Central memory CD8-positive, alpha-beta T cell (primary cell): ENCODE measurements at regions not wholly inside any gene's neighbourhood (a gene's known extent, or its start where the extent isn't known, plus 50 kb on each side); places are given as distances from the start of the nearest gene placed in this dataset.

Experiments
- ATAC-seq: fragments of 150-1000 bp; cut with Tn5 transposase; replicated peaks from 2 replicates; pipeline ENCODE4 v1.10.0; 2022; ENCODE audit warnings: mild to moderate bottlenecking, moderate FRiP score, moderate number of reproducible peaks; ENCODE audit not compliant: poor library complexity, severe bottlenecking; ENCODE audit errors: extremely low read depth
- DNase-seq, 2 donors: peaks; one replicate each; pipeline ENCODE4 v3.0.0; 2021; ENCODE audit warnings: low spot score in 2 of 2
- H3K27ac Mint-ChIP-seq: one replicate; pipeline ENCODE4 v1.8.0; 2022; ENCODE audit warnings: low read depth, mild to moderate bottlenecking, moderate library complexity, mixed read lengths
- H3K27me3 Mint-ChIP-seq: one replicate; pipeline ENCODE4 v1.8.0; 2022; ENCODE audit warnings: mixed read lengths
- H3K36me3 Mint-ChIP-seq: one replicate; pipeline ENCODE4 v1.8.0; 2022; ENCODE audit warnings: mild to moderate bottlenecking, moderate library complexity, mixed read lengths; ENCODE audit not compliant: insufficient read depth
- H3K4me1 Mint-ChIP-seq: one replicate; pipeline ENCODE4 v1.8.0; 2022; ENCODE audit warnings: mixed read lengths
- H3K4me3 Mint-ChIP-seq: one replicate; pipeline ENCODE4 v1.8.0; 2022; ENCODE audit warnings: mild to moderate bottlenecking, moderate library complexity, mixed read lengths
- H3K9me3 Mint-ChIP-seq: one replicate; pipeline ENCODE4 v1.8.0; 2022; ENCODE audit warnings: mixed read lengths

DNA sequence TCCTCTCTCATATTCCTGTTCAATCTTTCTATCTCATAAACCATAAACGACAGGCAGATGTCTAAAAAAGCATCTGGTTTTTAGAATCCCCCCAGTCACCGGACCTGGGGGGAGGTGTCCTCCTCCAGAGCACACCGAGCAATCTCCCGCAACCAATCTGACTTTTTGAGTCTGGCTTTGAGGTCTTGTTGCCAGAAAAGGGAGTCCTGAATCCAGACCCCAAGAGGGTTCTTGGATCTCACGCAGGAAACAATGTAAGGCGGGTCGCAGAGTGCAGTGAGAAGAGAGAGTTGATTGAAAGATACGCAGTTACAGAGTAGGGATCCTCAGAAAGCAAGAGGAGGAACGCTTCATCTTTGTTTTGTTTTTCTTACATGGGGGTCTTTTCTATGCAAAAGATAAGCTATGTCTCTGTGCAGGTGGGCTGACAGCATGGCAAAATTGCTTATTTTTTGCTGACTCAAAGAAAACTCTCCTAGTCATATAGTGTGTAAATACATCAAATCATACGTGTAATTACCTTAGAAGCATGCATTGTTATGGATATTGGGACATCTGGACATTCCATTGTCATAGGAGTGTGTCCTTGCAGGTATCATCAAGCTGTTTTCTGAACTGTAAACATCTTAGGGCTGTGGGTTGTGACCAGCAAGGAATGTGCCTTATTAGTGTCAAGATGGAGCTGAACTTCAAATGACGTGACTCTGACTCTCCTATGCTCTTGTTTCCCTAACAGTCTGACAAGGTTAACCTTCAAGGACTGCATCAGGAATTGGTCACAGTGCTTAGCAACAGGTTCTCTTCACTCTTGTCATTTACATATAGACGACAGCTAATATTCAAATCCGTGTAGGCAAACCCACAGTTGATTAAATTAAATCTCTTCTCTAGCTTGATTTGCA, 159.3 kb upstream of the DAPK1 start:
- ATAC-seq (no peak), DNase-seq (no peak)
- H3K27ac Mint-ChIP-seq: no peak overlapping the region
- no peaks in the 10 kb centered on the region for H3K36me3 Mint-ChIP-seq
- H3K27me3 Mint-ChIP-seq: peaks cover 64% of the 10 kb centered on the region
- peaks cover 7% of the 10 kb centered on the region for H3K4me1 Mint-ChIP-seq
- no peak overlapping the region for H3K4me3 Mint-ChIP-seq
- no peaks in the 10 kb centered on the region for H3K9me3 Mint-ChIP-seq

- no peak overlapping the region for H3K4me3 Mint-ChIP-seq
- ATAC-seq: no peak
- H3K4me1 Mint-ChIP-seq: peaks cover 7% of the 10 kb centered on the region
- H3K27ac Mint-ChIP-seq: no peak overlapping the region
- peaks cover 73% of the 10 kb centered on the region for H3K27me3 Mint-ChIP-seq
- no peaks in the 10 kb centered on the region for H3K36me3 Mint-ChIP-seq
- no peak for DNase-seq
- no peaks in the 10 kb centered on the region for H3K9me3 Mint-ChIP-seq
Observed at GRCh38 chr9:87340391-87340790, 157.3 kb upstream of the DAPK1 start.

DNA sequence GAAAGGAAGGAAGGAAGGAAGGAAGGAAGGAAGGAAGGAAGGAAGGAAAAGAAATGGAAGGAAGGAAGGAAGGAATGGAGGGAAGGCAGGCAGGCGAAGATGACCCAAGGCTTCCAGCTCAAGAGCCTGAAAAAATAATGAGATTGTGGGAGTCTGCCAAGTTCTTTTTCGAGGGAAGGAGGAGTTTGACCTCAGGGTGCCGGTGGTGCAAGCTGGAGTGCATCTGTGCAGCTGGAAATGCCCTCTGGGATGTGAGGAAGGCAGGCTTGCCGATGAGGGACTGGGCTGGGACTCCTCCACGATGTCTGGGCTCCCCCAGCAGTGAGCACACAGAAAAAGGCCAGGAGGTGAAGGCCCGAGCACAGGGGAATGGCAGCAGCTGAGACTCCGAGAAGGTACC, 154.9 kb upstream of the DAPK1 start:
- no peak overlapping the region for H3K27ac Mint-ChIP-seq
- H3K4me1 Mint-ChIP-seq: no peaks in the 10 kb centered on the region
- H3K36me3 Mint-ChIP-seq: no peaks in the 10 kb centered on the region
- H3K27me3 Mint-ChIP-seq: peaks cover 72% of the 10 kb centered on the region
- no peak for ATAC-seq
- H3K9me3 Mint-ChIP-seq: no peaks in the 10 kb centered on the region
- no peak overlapping the region for H3K4me3 Mint-ChIP-seq
- DNase-seq: no peak

DNA sequence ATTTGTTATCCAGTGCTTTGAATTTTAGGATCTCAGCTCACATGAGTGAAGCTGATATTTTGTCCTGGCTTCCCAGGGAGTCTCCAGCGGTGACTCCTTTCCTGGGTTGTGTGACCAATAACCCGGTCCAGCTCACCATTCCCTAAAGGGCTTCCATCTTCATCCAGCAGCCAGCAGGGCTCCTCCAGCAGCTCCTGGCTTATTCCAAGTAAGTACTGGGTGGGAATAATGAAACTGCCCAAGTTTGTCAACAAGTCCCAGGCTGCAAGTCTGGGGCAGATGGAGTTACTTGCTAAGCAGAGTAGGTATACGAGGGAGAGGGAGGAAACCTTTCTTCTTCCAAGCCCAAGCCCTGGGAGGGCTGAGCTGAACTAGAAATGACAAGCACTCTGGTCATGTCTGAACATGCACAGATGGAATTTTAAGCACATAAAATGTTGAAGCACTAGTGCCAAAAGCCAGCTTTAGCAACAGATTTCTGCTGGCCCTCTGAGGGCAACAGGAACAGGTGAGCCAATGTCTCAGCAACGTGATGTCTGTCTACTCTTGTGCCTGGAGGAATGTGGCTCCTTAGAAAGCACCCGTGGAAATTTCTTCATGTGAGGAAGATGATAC, 153.7 kb upstream of the DAPK1 start:
- no peak overlapping the region for H3K27ac Mint-ChIP-seq
- no peak for ATAC-seq
- peaks cover 66% of the 10 kb centered on the region for H3K27me3 Mint-ChIP-seq

GRCh38 chr9:87346061-87346665, 151.5 kb upstream of the DAPK1 start:
- no peak overlapping the region for H3K27ac Mint-ChIP-seq
- H3K9me3 Mint-ChIP-seq: no peaks in the 10 kb centered on the region
- H3K4me1 Mint-ChIP-seq: no peaks in the 10 kb centered on the region
- no peak overlapping the region for H3K4me3 Mint-ChIP-seq
- H3K36me3 Mint-ChIP-seq: no peaks in the 10 kb centered on the region
- DNase-seq (no peak), ATAC-seq (no peak)
- H3K27me3 Mint-ChIP-seq: peaks cover 83% of the 10 kb centered on the region

More for the DNA sequence above, 153.7 kb upstream of the DAPK1 start:
- Mint-ChIP-seq H3K4me1 (no peaks in the 10 kb centered on the region), H3K4me3 (no peak overlapping the region), H3K9me3 (no peaks in the 10 kb centered on the region), H3K36me3 (no peaks in the 10 kb centered on the region)
- no peak for DNase-seq

DNA sequence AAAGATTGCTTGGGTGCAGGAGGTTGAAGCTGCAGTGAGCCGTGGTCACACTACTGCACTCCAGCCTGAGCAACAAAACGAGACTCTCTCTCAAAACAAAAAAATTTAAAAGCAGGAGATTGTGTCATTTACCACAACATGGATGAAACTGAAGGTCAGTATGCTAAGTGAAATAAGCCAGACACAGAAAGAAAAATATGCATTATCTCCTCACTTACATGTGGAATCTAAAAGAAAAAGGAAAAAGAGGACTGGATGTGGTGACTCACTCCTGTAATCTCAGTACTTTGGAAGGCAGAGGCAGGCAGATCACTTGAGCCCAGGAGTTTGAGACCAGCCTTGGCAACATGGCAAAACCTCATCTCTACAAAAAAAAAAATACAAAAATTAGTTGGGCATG, 146.8 kb upstream of the DAPK1 start:
- Mint-ChIP-seq H3K4me1 (no peaks in the 10 kb centered on the region), H3K27ac (no peak overlapping the region), H3K4me3 (no peak overlapping the region), H3K27me3 (peaks cover 42% of the 10 kb centered on the region), H3K36me3 (no peaks in the 10 kb centered on the region), H3K9me3 (no peaks in the 10 kb centered on the region)
- DNase-seq (no peak), ATAC-seq (no peak)

DNA sequence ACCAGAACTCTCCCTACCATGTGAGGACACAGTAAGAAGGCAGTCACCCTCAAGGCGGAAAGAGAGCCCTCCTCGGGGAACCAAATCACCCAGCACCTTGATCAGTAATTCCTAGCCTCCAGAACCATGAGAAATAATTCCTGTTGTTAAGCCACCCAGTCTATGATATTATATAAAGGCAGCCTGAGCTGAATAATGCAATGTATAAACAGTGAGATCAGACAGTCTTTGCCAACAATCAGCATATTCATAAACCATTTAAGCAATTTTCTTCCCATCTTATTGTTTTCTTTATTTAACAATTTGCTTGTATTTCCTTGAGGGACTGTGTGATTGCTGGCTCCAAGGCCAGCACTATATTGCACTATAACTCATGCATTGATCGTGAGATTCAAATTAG, 144.4 kb upstream of the DAPK1 start:
- no peaks in the 10 kb centered on the region for H3K4me1 Mint-ChIP-seq
- ATAC-seq (no peak), DNase-seq (no peak)
- H3K4me3 Mint-ChIP-seq: no peak overlapping the region
- H3K9me3 Mint-ChIP-seq: no peaks in the 10 kb centered on the region
- no peak overlapping the region for H3K27ac Mint-ChIP-seq
- peaks cover 20% of the 10 kb centered on the region for H3K27me3 Mint-ChIP-seq
- H3K36me3 Mint-ChIP-seq: no peaks in the 10 kb centered on the region

DNA sequence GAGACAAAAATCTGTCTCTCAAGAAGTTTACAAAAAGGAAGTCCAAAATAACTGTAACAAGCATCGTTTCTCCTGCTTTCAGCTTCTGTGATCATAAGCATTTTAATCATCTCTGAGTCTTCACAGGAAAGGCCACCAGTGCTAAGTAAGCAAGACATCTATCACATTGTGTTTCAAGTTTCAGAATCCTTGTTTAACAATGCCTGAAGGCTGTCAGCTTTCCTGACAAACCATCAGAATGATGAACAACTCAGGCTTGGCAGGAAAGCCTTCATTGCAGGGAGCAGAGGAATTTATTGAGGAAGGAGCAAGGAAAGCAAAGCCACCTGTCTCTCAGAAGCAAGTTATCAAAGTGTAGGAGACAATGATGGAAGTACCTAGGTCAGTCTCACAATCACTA, 143.5 kb upstream of the DAPK1 start:
- DNase-seq (no peak), ATAC-seq (no peak)
- H3K27ac Mint-ChIP-seq: no peak overlapping the region
- H3K36me3 Mint-ChIP-seq: no peaks in the 10 kb centered on the region
- no peaks in the 10 kb centered on the region for H3K4me1 Mint-ChIP-seq
- H3K27me3 Mint-ChIP-seq: peaks cover 22% of the 10 kb centered on the region
- H3K4me3 Mint-ChIP-seq: no peak overlapping the region
- peaks cover 3% of the 10 kb centered on the region for H3K9me3 Mint-ChIP-seq

DNA sequence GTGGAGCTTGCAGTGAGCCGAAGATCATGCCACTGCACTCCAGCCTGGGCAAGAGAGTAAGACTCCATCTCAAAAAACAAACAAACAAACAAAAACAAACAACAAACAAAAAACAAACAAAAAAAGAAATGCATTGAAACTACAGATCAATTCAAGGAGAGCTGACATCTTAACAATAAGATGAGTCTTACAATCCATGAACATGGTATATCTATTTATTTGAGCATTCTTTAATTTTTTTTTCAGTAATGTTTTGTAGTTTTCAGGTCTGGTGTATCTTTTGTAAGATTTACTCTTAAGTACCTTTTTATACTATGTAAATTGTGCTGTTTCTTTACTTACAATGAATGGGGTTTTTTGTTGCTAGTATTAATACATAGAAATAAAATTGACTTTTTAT, 140.1 kb upstream of the DAPK1 start:
- Mint-ChIP-seq H3K4me3 (no peak overlapping the region), H3K9me3 (peaks cover 7% of the 10 kb centered on the region)

DNA sequence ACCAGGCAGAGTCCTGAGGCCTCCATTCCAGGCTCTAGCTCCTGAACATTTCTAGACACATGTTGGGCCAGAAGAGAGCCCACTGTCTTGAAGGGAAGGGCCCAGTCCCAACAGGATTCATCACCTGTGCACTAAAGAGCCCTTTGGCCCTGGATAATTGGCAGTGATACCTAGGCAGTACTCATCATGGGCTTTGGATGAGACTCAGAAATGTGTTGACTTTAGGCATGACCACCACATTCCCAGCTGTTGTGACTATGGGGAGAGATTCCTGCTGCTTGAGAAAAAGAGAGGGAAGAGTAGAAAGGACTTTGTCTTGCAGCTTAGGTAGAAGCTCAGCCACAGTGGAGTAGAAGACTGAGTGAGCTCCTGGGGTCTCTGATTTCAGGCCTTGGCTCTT, 138.4 kb upstream of the DAPK1 start:
- ATAC-seq (no peak), DNase-seq (no peak)
- no peak overlapping the region for H3K27ac Mint-ChIP-seq
- H3K27me3 Mint-ChIP-seq: peaks cover 52% of the 10 kb centered on the region
- H3K4me1 Mint-ChIP-seq: no peaks in the 10 kb centered on the region
- H3K9me3 Mint-ChIP-seq: peaks cover 7% of the 10 kb centered on the region
- H3K4me3 Mint-ChIP-seq: no peak overlapping the region
- no peaks in the 10 kb centered on the region for H3K36me3 Mint-ChIP-seq

More for the DNA sequence above, 140.1 kb upstream of the DAPK1 start:
- Mint-ChIP-seq H3K27ac (no peak overlapping the region), H3K27me3 (peaks cover 41% of the 10 kb centered on the region), H3K36me3 (no peaks in the 10 kb centered on the region), H3K4me1 (no peaks in the 10 kb centered on the region)
- ATAC-seq: no peak
- no peak for DNase-seq

DNA sequence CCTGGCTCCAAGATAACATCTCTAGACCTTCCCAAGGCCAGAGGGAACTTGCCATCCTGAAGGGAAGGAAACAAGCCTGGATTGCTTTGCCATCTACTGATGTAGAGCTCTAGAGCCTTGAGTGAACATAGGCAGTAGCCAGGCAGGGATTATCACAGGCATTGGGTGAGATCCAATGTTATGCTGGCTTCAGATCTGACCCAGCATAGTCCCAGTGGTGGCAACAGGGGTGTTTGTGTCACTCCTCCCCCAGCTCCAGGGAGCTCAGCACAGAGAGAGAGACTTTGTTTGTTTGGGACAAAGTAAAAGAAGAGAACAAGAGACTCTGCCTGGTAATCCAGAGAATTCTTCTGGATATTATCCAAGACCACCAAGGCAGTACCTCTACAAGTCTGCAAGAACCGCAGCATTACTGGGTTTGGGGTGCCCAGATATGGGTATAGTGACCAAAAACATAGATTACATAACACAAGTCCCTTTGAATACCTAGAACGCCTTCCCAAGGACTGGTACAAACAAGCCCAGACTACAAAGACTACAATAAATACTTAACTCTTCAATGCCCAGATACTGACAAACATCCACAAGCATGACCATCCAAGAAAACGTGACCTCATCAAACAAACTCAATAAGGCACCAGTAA, 137.6 kb upstream of the DAPK1 start:
- Mint-ChIP-seq H3K4me3 (no peak overlapping the region), H3K27me3 (peaks cover 59% of the 10 kb centered on the region), H3K4me1 (no peaks in the 10 kb centered on the region), H3K36me3 (no peaks in the 10 kb centered on the region), H3K27ac (no peak overlapping the region), H3K9me3 (peaks cover 7% of the 10 kb centered on the region)
- ATAC-seq (no peak), DNase-seq (no peak)

DNA sequence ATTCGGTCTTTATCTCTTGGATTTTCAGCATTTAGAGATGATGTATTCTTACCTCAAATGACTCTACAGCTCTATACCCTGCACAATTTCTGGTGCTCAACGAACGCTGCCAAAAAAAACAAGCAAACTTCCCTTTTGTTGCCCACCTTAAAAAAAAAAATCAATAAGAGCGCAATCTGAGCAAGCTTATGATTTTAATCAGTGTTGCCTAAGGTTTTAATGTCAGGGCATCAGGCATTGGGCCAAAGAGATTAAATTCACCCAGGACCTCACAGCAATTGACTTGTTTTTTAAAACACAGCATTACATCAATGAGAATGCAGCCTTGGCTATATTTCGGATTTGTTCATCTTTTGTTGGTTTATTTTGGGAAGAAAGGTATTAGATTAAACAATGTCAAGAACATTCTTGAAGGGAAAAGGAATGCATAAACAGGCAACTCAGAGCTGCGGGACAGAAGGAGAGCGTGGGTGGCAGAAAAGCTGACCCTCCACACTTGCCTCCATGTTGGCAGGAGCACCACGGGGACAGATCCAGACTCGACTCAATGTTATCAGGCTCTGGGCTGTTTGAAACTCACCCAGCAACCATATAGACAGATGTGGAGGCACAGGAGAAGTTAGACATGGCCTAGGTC, 127.5 kb upstream of the DAPK1 start:
- H3K27me3 Mint-ChIP-seq: peaks cover 43% of the 10 kb centered on the region

More for the DNA sequence above, 127.5 kb upstream of the DAPK1 start:
- H3K27ac Mint-ChIP-seq: no peak overlapping the region
- H3K36me3 Mint-ChIP-seq: no peaks in the 10 kb centered on the region
- H3K4me3 Mint-ChIP-seq: no peak overlapping the region
- no peak for ATAC-seq
- H3K4me1 Mint-ChIP-seq: no peaks in the 10 kb centered on the region
- H3K9me3 Mint-ChIP-seq: no peaks in the 10 kb centered on the region
- no peak for DNase-seq
